ENCODE measurements at regions not wholly inside any gene's neighbourhood (a gene's known extent, or its start where the extent isn't known, plus 50 kb on each side); places are given as distances from the start of the nearest gene placed in this dataset.

- Histone ChIP-seq H3K36me3 (no peaks in the 10 kb centered on the region), H3K4me3 (no peak overlapping the region), H3K27ac (no peak overlapping the region), H3K9me3 (peaks cover 0 to 32% (median 0%) of the 10 kb centered on the region in 3 donors), H3K4me1 (no peaks in the 10 kb centered on the region), H3K27me3 (no peaks in the 10 kb centered on the region)
- TF ChIP-seq CTCF (IDR thresholded peaks at IDR 0.05) (no peak), EP300 (IDR thresholded peaks at IDR 0.05) (no peak), POLR2AphosphoS5 (IDR thresholded peaks at IDR 0.05) (no peak), POLR2A (IDR thresholded peaks at IDR 0.05) (no peak)
- 95 to 100% methylated on average over 1 of the region's 1 CpG for WGBS, 2 donors (ENCODE audit: low coverage in 1 of 2)
- ATAC-seq = no peak
Measured at GRCh38 chr4:126113058-126113457, 798.3 kb downstream of the FAT4 start.

- Histone ChIP-seq H3K4me3 (no peak overlapping the region), H3K9me3 (no peaks in the 10 kb centered on the region), H3K36me3 (no peaks in the 10 kb centered on the region), H3K27me3 (no peaks in the 10 kb centered on the region), H3K27ac (no peak overlapping the region), H3K4me1 (peaks cover 0 to 3% (median 0%) of the 10 kb centered on the region in 3 donors)
- WGBS, 2 donors (ENCODE audit: low coverage in 1 of 2) = 20 to 42% methylated on average over 1 of the region's 1 CpG
- ATAC-seq = no peak
- TF ChIP-seq POLR2AphosphoS5 (IDR thresholded peaks at IDR 0.05) (no peak), EP300 (IDR thresholded peaks at IDR 0.05) (no peak), POLR2A (IDR thresholded peaks at IDR 0.05) (no peak), CTCF (IDR thresholded peaks at IDR 0.05) (no peak)
Measured at GRCh38 chr4:126123611-126124325, 809.0 kb downstream of the FAT4 start.

GRCh38 chr4:126124818-126125217, 810.1 kb downstream of the FAT4 start:
- Histone ChIP-seq H3K27ac (no peak overlapping the region), H3K36me3 (no peaks in the 10 kb centered on the region), H3K4me1 (peaks cover 0 to 3% (median 0%) of the 10 kb centered on the region in 3 donors), H3K27me3 (no peaks in the 10 kb centered on the region), H3K4me3 (no peak overlapping the region), H3K9me3 (no peaks in the 10 kb centered on the region)
- WGBS, 2 donors (ENCODE audit: low coverage in 1 of 2) = 26 to 31% methylated on average over 1 of the region's 1 CpG
- ATAC-seq = no peak
- no peak for TF ChIP-seq POLR2A (IDR thresholded peaks at IDR 0.05)
- TF ChIP-seq CTCF (IDR thresholded peaks at IDR 0.05) = no peak
- no peak for TF ChIP-seq POLR2AphosphoS5 (IDR thresholded peaks at IDR 0.05)
- no peak for TF ChIP-seq EP300 (IDR thresholded peaks at IDR 0.05)

GRCh38 chr4:126130215-126130614, 815.5 kb downstream of the FAT4 start:
- H3K4me1 ChIP-seq = no peaks in the 10 kb centered on the region
- ATAC-seq = no peak
- TF ChIP-seq EP300 (IDR thresholded peaks at IDR 0.05) = no peak
- no peak for TF ChIP-seq CTCF (IDR thresholded peaks at IDR 0.05)
- no peak for TF ChIP-seq POLR2AphosphoS5 (IDR thresholded peaks at IDR 0.05)
- TF ChIP-seq POLR2A (IDR thresholded peaks at IDR 0.05) = no peak
- no peak overlapping the region for H3K4me3 ChIP-seq
- peaks cover 0 to 6% (median 0%) of the 10 kb centered on the region in 3 donors for H3K9me3 ChIP-seq
- no peaks in the 10 kb centered on the region for H3K27me3 ChIP-seq
- no peaks in the 10 kb centered on the region for H3K36me3 ChIP-seq
- no peak overlapping the region for H3K27ac ChIP-seq
